GM13977 (cell line): ENCODE measurements at regions not wholly inside any gene's neighbourhood (a gene's known extent, or its start where the extent isn't known, plus 50 kb on each side); places are given as distances from the start of the nearest gene placed in this dataset.

ENCODE experiments used
- DNase-seq: peaks from one replicate; pipeline ENCODE4 v3.0.0; 2012; ENCODE audit warnings: low spot score
- in situ Hi-C: fragments of 300-500 bp; cut with MboI; formaldehyde crosslinking; loops from one replicate; pipeline ENCODE4 v1.12.0; 2022; ENCODE audit warnings: low sequenced_read_pairs, low pct_unique_long_range_greater_than_20kb, mixed read lengths, inconsistent platforms; ENCODE audit not compliant: unreplicated experiment
- TF ChIP-seq, protein P1 (sequence below): IDR thresholded peaks from 2 replicates; pipeline ENCODE4 v1.5.1; 2012; ENCODE audit warnings: mild to moderate bottlenecking, control low read depth; ENCODE audit not compliant: insufficient read depth; ENCODE audit errors: extremely low read depth, missing control alignments

DNA sequence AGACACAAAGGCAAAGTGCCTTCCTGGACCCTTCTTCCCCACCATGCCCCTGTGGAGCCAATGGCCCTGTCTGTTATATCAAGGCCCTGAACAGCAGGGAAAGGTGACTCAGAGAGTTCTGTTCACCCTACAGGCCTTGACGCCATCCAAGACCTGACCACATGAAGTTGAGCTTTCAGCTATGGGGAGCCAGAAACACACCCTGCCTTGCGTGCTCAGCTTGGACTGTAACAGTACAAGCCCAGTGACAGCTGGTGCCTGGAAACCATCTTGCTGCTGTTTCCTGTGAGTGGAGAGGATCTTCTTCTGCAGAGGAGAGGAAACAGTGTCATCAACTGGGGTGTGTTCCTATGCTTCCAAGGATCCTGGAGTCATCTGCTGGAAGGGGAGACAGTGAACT is 165.0 kb upstream of the IRF2BP2 start:
- in situ Hi-C loops: loop anchor here (25.0 kb wide), 1 partner anchor 288 kb away; the partner anchor contains the start of gene TARBP1
- no peak for DNase-seq
- TF ChIP-seq, protein P1, sequence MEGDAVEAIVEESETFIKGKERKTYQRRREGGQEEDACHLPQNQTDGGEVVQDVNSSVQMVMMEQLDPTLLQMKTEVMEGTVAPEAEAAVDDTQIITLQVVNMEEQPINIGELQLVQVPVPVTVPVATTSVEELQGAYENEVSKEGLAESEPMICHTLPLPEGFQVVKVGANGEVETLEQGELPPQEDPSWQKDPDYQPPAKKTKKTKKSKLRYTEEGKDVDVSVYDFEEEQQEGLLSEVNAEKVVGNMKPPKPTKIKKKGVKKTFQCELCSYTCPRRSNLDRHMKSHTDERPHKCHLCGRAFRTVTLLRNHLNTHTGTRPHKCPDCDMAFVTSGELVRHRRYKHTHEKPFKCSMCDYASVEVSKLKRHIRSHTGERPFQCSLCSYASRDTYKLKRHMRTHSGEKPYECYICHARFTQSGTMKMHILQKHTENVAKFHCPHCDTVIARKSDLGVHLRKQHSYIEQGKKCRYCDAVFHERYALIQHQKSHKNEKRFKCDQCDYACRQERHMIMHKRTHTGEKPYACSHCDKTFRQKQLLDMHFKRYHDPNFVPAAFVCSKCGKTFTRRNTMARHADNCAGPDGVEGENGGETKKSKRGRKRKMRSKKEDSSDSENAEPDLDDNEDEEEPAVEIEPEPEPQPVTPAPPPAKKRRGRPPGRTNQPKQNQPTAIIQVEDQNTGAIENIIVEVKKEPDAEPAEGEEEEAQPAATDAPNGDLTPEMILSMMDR: no peak

DNA sequence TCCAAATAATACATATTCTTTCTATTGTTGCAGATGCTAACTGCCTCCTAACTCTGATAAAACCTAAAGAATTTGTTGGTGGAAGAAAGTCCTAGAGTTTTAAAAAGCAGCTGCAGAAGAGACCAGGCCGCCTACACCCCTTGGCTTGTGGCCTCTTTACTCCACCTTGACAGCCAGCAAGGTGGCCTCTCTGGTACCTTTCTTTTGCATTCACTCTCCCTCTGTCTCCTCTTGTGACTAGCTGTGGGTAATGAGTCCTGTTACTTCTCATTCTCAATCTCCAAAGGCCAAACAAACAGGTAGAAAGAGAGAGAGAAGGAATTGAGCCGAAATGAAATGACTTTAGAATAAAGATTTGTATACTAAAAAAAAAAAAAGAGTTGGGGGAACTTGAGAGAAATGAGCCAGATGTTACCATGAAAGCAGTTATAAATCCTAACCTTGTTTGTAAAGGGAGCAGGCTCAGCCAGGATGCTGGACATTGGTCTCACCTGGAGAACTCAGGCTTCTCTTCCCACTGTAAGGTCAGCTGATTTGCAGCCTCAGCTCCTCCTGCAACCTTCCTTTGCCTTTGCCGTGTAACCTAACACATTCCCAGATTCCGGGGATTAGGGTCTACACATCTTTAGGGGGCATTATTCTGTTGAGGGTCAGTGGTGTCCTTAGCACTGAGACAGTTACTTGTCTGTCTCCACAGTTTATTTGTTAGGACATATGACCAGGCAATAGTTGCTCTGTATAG is 164.1 kb upstream of the IRF2BP2 start:
- in situ Hi-C loops: loop anchor here (25.0 kb wide), 1 partner anchor 287 kb away; the partner anchor contains the start of gene TARBP1
- no peak for DNase-seq
- TF ChIP-seq, protein P1: no peak

- DNase-seq: peak; percentile 88
Measured at GRCh38 chr1:234772345-234773147, 162.6 kb upstream of the IRF2BP2 start.

DNA sequence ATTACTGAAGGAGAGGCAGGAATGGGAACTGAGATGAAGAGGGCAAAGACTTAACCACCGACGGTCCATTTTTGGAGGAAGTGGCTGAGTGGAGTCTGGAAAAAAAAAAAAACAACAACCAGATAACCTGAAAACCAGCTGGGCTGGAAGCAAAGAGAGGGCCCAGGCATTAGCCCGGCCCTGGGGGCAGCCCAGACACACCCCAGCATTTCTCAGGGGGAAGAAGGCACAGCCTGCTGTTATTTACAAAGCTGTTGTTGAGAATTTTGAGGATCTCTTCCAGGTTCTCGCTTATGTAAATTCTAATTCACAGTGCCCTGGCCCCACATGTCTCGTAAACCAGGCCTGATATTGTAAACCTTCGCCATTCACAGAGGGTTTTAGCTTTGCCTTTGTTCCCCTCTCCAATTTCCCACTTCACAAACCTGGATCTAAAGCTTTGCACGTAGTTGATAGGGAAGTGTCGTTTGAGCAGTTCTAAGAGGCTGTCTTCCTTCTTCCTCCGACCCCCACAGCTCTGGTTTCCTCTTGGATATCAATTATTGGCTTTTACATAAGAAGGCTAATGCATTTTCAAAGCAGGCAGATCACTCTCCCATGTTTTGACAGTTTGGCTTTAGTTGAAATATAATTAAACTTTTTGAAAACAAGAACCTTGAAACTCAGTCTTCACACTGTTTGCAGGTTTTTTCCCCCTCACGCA is 161.8 kb upstream of the IRF2BP2 start:
- peak; percentile 22 for DNase-seq
- in situ Hi-C loops: loop anchor here (25.0 kb wide), 1 partner anchor 284 kb away; the partner anchor contains the start of gene TARBP1
- TF ChIP-seq, protein P1: no peak

More at GRCh38 chr1:234772345-234773147, 162.6 kb upstream of the IRF2BP2 start:
- in situ Hi-C loops: loop anchor here (25.0 kb wide), 1 partner anchor 285 kb away; the partner anchor contains the start of gene TARBP1
- TF ChIP-seq, protein P1: no peak

DNA sequence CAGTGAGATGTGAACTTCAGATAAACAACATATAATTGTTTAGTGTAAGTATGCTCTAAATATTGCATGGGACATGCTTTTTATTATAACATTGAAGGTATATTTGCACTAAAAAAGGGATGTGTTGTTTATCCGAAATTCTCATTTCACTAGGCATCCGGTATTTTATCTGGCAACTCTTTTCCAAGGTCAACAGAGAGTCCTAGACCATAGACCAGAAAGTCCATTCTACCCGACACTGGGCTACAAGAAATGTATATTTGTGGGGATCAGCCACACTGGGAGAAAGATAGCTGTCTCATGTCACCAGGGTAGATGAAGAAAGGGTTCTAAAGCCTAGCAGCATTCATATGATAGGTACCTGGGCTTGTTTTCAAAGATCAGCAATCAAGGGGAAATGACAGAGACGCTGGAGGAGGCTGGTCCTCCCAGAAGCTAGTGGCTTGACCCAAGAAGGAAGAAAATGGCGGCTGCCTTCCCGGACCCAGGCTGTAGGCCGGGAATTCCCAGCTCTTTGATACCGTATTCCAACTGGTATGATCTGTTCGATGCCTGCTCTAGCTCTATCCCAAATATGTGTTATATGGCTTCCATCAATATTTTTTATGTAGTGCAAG is 161.1 kb upstream of the IRF2BP2 start:
- no peak for DNase-seq
- in situ Hi-C loops: loop anchor here (25.0 kb wide), 1 partner anchor 284 kb away; the partner anchor contains the start of gene TARBP1
- TF ChIP-seq, protein P1: no peak
